H9 (cell line): ENCODE measurements at regions not wholly inside any gene's neighbourhood (a gene's known extent, or its start where the extent isn't known, plus 50 kb on each side); places are given as distances from the start of the nearest gene placed in this dataset.

Source experiments
- DNase-seq: peaks from one replicate; pipeline ENCODE4 v3.0.0-alpha.2; 2017
- H2AFZ ChIP-seq: one replicate; pipeline ENCODE4 v1.6.1; 2013; ENCODE audit warnings: mild to moderate bottlenecking, low read length, control low read depth, moderate library complexity
- H2AK5ac ChIP-seq: 2 replicates; pipeline ENCODE4 v1.6.1; 2013; ENCODE audit warnings: low read length, control low read depth, mixed read lengths; ENCODE audit not compliant: insufficient read length
- H2BK120ac ChIP-seq: one replicate; pipeline ENCODE4 v1.6.1; 2013; ENCODE audit warnings: low read depth, mild to moderate bottlenecking, low read length, control low read depth, inconsistent platforms; ENCODE audit not compliant: poor library complexity, severe bottlenecking
- H2BK12ac ChIP-seq: 2 replicates; pipeline ENCODE4 v1.6.1; 2013; ENCODE audit warnings: low read length, control low read depth, mixed read lengths, low read depth; ENCODE audit not compliant: insufficient read length
- H2BK15ac ChIP-seq: 2 replicates; pipeline ENCODE4 v1.6.1; 2013; ENCODE audit warnings: low read depth, low read length, control low read depth
- H2BK20ac ChIP-seq: one replicate; pipeline ENCODE4 v1.6.1; 2013; ENCODE audit warnings: low read depth, mild to moderate bottlenecking, low read length, control low read depth, inconsistent platforms; ENCODE audit not compliant: poor library complexity, severe bottlenecking
- H2BK5ac ChIP-seq: 2 replicates; pipeline ENCODE4 v1.6.1; 2013; ENCODE audit warnings: low read length, control low read depth, mixed read lengths; ENCODE audit not compliant: insufficient read length
- H3K14ac ChIP-seq: 2 replicates; pipeline ENCODE4 v1.6.1; 2013; ENCODE audit warnings: low read length, control low read depth; ENCODE audit not compliant: insufficient read depth
- H3K18ac ChIP-seq: 2 replicates; pipeline ENCODE4 v1.6.1; 2013; ENCODE audit warnings: low read depth, mild to moderate bottlenecking, mixed read lengths, low read length, control low read depth; ENCODE audit not compliant: insufficient read length
- H3K23ac ChIP-seq: 2 replicates; pipeline ENCODE4 v1.6.1; 2013; ENCODE audit warnings: low read length, control low read depth, mixed read lengths, low read depth; ENCODE audit not compliant: insufficient read length
- H3K23me2 ChIP-seq: 2 replicates; pipeline ENCODE4 v1.6.1; 2013; ENCODE audit warnings: low read depth, mild to moderate bottlenecking, mixed read lengths, low read length, control low read depth; ENCODE audit not compliant: insufficient read length, poor library complexity, severe bottlenecking
- H3K27ac ChIP-seq: 2 replicates; pipeline ENCODE4 v1.5.1; 2013; ENCODE audit warnings: low read length, control low read depth, mixed read lengths, low read depth; ENCODE audit not compliant: insufficient read length
- H3K27me3 ChIP-seq: 2 replicates; pipeline ENCODE4 v1.6.1; 2013; ENCODE audit warnings: low read length, control low read depth, inconsistent platforms; ENCODE audit not compliant: insufficient read depth
- H3K4ac ChIP-seq: 2 replicates; pipeline ENCODE4 v1.6.1; 2013; ENCODE audit warnings: low read depth, mild to moderate bottlenecking, control low read depth, inconsistent platforms, low read length, moderate library complexity
- H3K4me1 ChIP-seq: 2 replicates; pipeline ENCODE4 v1.6.1; 2013; ENCODE audit warnings: low read length, control low read depth, inconsistent platforms; ENCODE audit not compliant: insufficient read depth
- H3K4me2 ChIP-seq: 2 replicates; pipeline ENCODE4 v1.6.1; 2013; ENCODE audit warnings: low read length, control low read depth, mixed read lengths; ENCODE audit not compliant: insufficient read length, insufficient read depth
- H3K56ac ChIP-seq: 2 replicates; pipeline ENCODE4 v1.6.1; 2013; ENCODE audit warnings: low read depth, mild to moderate bottlenecking, mixed read lengths, low read length, control low read depth; ENCODE audit not compliant: insufficient read length
- H3K79me1 ChIP-seq: 2 replicates; pipeline ENCODE4 v1.6.1; 2013; ENCODE audit warnings: low read depth, mild to moderate bottlenecking, moderate library complexity, low read length, control low read depth, inconsistent platforms; ENCODE audit not compliant: insufficient read depth, poor library complexity, severe bottlenecking
- H3K79me2 ChIP-seq: 2 replicates; pipeline ENCODE4 v1.6.1; 2013; ENCODE audit warnings: low read length, control low read depth, inconsistent platforms; ENCODE audit not compliant: insufficient read depth
- H3K9ac ChIP-seq: 2 replicates; pipeline ENCODE4 v1.6.1; 2013; ENCODE audit warnings: low read length, control low read depth, mixed read lengths; ENCODE audit not compliant: insufficient read length; ENCODE audit errors: extremely low read depth
- H3K9me3 ChIP-seq: one replicate; pipeline ENCODE4 v1.6.1; 2013; ENCODE audit warnings: low read depth, low read length, inconsistent platforms; ENCODE audit not compliant: control insufficient read depth
- H3T11ph ChIP-seq: one replicate; pipeline ENCODE4 v1.6.1; 2013; ENCODE audit warnings: mild to moderate bottlenecking, low read length, control low read depth, inconsistent platforms
- H4K20me1 ChIP-seq: one replicate; pipeline ENCODE4 v1.6.1; 2013; ENCODE audit not compliant: control insufficient read depth, insufficient read length, insufficient read depth
- H4K5ac ChIP-seq: 2 replicates; pipeline ENCODE4 v1.6.1; 2013; ENCODE audit warnings: low read depth, mild to moderate bottlenecking, mixed read lengths, low read length, control low read depth; ENCODE audit not compliant: insufficient read length
- H4K8ac ChIP-seq: replicated peaks from 2 replicates; pipeline ENCODE4 v1.6.1; 2013; ENCODE audit warnings: low read length, control low read depth, mixed read lengths, low read depth; ENCODE audit not compliant: insufficient read length
- H4K91ac ChIP-seq: 2 replicates; pipeline ENCODE4 v1.6.1; 2013; ENCODE audit warnings: low read depth, mild to moderate bottlenecking, moderate library complexity, mixed read lengths, low read length, control low read depth; ENCODE audit not compliant: insufficient read length
- H3K27ac Mint-ChIP-seq, 3 experiments: 2 replicates in 2 of 3; 3 replicates in 1 of 3; pipeline ENCODE4 v1.8.0; 2020 to 2021; ENCODE audit warnings: mixed read lengths in 3 of 3, mild to moderate bottlenecking in 1 of 3, moderate library complexity in 1 of 3
- H3K27me3 Mint-ChIP-seq: 2 replicates; pipeline ENCODE4 v1.8.0; 2021; ENCODE audit warnings: low read depth, mild to moderate bottlenecking, moderate library complexity, mixed read lengths
- H3K36me3 Mint-ChIP-seq, 3 experiments: 2 replicates in 2 of 3; 3 replicates in 1 of 3; pipeline ENCODE4 v1.8.0; 2020 to 2021; ENCODE audit warnings: low read depth in 3 of 3, mixed read lengths in 3 of 3; ENCODE audit not compliant: insufficient read depth in 1 of 3
- H3K4me1 Mint-ChIP-seq, 2 experiments: 2 replicates each; pipeline ENCODE4 v1.8.0; 2020; ENCODE audit warnings: mixed read lengths in 2 of 2
- H3K4me3 Mint-ChIP-seq, 2 experiments: 2 replicates in 1 of 2; 3 replicates in 1 of 2; pipeline ENCODE4 v1.8.0; 2020 to 2021; ENCODE audit warnings: mild to moderate bottlenecking in 2 of 2, mixed read lengths in 2 of 2, moderate library complexity in 1 of 2
- H3K9me3 Mint-ChIP-seq, 2 experiments: 2 replicates in 1 of 2; 3 replicates in 1 of 2; pipeline ENCODE4 v1.8.0; 2020; ENCODE audit warnings: mild to moderate bottlenecking in 2 of 2, mixed read lengths in 2 of 2, moderate library complexity in 1 of 2
- CTCF ChIP-seq: fragments of 200-600 bp; sonication (generic); conservative IDR thresholded peaks from 3 replicates; pipeline ENCODE4 v1.8.0; 2021; ENCODE audit warnings: antibody characterized with exemption, mild to moderate bottlenecking
- WGBS: extraction: QIAGEN DNeasy Blood & Tissue Kit; methylation state at CpG from one replicate; pipeline ENCODE4 v1.1.7; 2013; ENCODE audit warnings: missing lambda C conversion rate, low lambda C conversion rate, mixed read lengths; ENCODE audit not compliant: insufficient read length; ENCODE audit errors: extremely low coverage; 5-methylcytosine and 5-hydroxymethylcytosine counted together

DNA sequence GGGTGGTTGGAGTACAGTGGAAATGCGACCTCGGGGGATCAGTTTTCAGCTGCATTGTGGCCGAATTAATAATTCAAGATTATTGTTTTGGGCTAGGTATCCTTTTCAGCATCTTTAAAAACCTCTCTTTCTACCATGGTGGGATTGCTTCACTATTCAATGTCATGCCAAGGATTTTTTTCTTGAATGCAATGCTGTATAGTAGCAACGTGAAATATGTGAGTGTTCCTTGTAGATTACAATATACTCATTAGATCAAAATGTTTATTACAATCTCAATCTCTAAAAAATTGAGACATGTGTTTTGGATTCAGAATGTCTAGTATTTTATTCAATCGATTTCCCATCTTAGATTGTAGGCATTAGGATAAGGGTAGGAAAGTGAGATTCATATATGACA, 586.5 kb upstream of the TBL1XR1 start:
- Histone ChIP-seq H3K23ac (no peak overlapping the region), H3K27ac (no peak overlapping the region), H4K20me1 (no peaks in the 10 kb centered on the region), H3T11ph (no peak overlapping the region), H3K9ac (no peak overlapping the region), H3K9me3 (no peaks in the 10 kb centered on the region), H2BK15ac (no peak overlapping the region), H2BK20ac (no peak overlapping the region), H3K4me2 (no peak overlapping the region), H3K4me1 (no peaks in the 10 kb centered on the region), H2AFZ (no peak overlapping the region), H3K4ac (no peak overlapping the region), H4K8ac (no peak overlapping the region), H2BK120ac (no peak overlapping the region), H4K91ac (no peak overlapping the region), H3K23me2 (no peaks in the 10 kb centered on the region), H3K14ac (no peak overlapping the region), H3K79me2 (no peaks in the 10 kb centered on the region), H3K56ac (no peak overlapping the region), H3K27me3 (no peaks in the 10 kb centered on the region), H2AK5ac (no peak overlapping the region), H3K18ac (no peak overlapping the region), H2BK12ac (no peak overlapping the region), H4K5ac (no peak overlapping the region), H3K79me1 (no peaks in the 10 kb centered on the region), H2BK5ac (no peak overlapping the region)
- DNase-seq, result no peak
- H3K27ac Mint-ChIP-seq, result no peak overlapping the region
- H3K4me1 Mint-ChIP-seq, result peaks cover 4 to 9% of the 10 kb centered on the region in 2 experiments; a peak in 3 of 4 replicates
- no peaks in the 10 kb centered on the region for H3K9me3 Mint-ChIP-seq
- TF ChIP-seq CTCF, result no peak
- WGBS, result no CpG with 5 or more reads among the region's 5 CpGs
- H3K4me3 Mint-ChIP-seq, result no peak overlapping the region
- no peaks in the 10 kb centered on the region for H3K27me3 Mint-ChIP-seq
- H3K36me3 Mint-ChIP-seq, result no peaks in the 10 kb centered on the region
